ENCODE measurements at regions not wholly inside any gene's neighbourhood (a gene's known extent, or its start where the extent isn't known, plus 50 kb on each side); places are given as distances from the start of the nearest gene placed in this dataset.

DNA sequence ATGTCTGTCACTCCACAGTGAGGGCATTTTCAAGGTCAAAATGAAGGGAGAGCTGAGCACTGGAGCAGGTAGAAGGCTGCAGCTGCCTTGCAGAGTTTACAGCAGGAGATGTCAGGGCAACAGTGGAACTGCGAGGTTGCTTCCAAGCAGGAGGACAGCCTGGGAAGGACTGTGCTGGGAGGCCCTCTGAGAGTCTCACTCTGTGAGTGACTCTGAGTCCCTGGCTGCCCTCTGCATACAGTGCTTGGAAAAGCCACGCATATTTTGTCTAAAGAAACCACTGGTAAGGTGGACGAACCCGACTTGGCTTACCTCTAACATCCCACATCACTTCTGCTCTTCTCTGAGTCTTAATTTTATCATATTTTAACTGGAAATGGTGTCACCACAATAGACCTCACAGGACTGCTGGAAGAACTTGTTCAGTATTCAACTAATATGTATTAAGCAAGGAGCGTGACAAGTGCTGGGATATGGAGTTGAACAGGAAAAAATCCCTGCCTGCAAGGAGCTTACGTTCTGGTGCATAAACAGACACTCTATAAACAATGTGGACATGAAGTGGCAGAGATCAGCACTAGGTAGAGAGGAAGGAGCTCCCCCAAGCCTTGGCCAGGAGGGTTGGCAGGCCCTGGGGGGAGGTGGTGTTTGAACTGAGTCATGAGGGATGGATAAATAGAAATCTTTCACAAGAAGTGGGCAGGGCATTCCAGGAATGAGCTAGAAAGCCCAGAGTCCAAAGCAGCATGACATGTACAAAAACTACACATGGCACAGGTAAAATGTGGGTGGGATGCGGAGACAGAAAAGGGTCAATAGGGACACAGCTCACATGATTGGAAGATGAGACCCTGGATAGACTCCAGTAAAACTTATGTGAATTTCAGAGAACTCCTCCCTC lies 64.0 kb upstream of the FOXE1 start:
- no peaks in the 10 kb centered on the region for H3K36me3 ChIP-seq (ENCODE audit: control insufficient read depth, insufficient read depth, low read length)
- H3K4me1 ChIP-seq (ENCODE audit: control insufficient read depth, insufficient read depth, low read length), result no peaks in the 10 kb centered on the region
- no peak overlapping the region for H3K27ac ChIP-seq (ENCODE audit: low read length)
- no peaks in the 10 kb centered on the region for H3K27me3 ChIP-seq (ENCODE audit: control insufficient read depth, insufficient read depth, low read length)
- Mint-ChIP-seq H3K4me3 (no peak overlapping the region), H3K36me3 (no peaks in the 10 kb centered on the region), H3K9me3 (no peaks in the 10 kb centered on the region), H3K27me3 (ENCODE audit: low read depth in 2 of 2) (peaks cover 9 to 15% of the 10 kb centered on the region in 2 donors), H3K4me1 (no peaks in the 10 kb centered on the region), H3K27ac (no peak overlapping the region)
- TF ChIP-seq, protein P1, sequence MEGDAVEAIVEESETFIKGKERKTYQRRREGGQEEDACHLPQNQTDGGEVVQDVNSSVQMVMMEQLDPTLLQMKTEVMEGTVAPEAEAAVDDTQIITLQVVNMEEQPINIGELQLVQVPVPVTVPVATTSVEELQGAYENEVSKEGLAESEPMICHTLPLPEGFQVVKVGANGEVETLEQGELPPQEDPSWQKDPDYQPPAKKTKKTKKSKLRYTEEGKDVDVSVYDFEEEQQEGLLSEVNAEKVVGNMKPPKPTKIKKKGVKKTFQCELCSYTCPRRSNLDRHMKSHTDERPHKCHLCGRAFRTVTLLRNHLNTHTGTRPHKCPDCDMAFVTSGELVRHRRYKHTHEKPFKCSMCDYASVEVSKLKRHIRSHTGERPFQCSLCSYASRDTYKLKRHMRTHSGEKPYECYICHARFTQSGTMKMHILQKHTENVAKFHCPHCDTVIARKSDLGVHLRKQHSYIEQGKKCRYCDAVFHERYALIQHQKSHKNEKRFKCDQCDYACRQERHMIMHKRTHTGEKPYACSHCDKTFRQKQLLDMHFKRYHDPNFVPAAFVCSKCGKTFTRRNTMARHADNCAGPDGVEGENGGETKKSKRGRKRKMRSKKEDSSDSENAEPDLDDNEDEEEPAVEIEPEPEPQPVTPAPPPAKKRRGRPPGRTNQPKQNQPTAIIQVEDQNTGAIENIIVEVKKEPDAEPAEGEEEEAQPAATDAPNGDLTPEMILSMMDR (IDR thresholded peaks at IDR 0.05), result no peak
- intact Hi-C loops (cut with micrococcal nuclease), result no loop called here
- H3K9me3 ChIP-seq (ENCODE audit: control insufficient read depth, insufficient read depth, low read length), result no peaks in the 10 kb centered on the region
- H3K4me3 ChIP-seq (ENCODE audit: low read length), result no peak overlapping the region
- no peak for DNase-seq
- no peak for ATAC-seq
- WGBS (ENCODE audit: insufficient coverage), result 88% methylated on average over 7 of the region's 7 CpGs

DNA sequence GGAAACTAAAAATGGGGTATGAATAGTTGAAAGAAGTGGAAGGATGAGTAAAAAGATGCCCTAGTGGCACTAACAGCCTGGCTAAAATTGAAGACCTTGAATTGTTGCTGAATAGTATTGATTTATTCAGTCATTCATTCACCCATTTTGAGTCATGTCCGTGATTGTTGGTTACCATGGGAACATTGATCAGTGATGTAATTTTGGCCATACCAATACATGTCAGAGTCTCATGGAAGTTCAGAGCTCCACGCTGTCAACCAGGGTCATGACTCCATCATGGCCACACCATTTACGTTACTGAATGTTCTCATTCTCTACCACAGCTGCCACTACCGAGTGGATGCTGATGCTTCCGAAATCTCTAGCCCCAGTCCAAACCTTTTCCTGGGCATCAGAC lies 62.5 kb upstream of the FOXE1 start:
- Mint-ChIP-seq H3K27ac (no peak overlapping the region), H3K4me3 (no peak overlapping the region), H3K9me3 (no peaks in the 10 kb centered on the region), H3K36me3 (no peaks in the 10 kb centered on the region), H3K27me3 (ENCODE audit: low read depth in 2 of 2) (peaks cover 7 to 15% of the 10 kb centered on the region in 2 donors), H3K4me1 (no peaks in the 10 kb centered on the region)
- no peak overlapping the region for H3K4me3 ChIP-seq (ENCODE audit: low read length)
- no peaks in the 10 kb centered on the region for H3K27me3 ChIP-seq (ENCODE audit: control insufficient read depth, insufficient read depth, low read length)
- H3K36me3 ChIP-seq (ENCODE audit: control insufficient read depth, insufficient read depth, low read length), result no peaks in the 10 kb centered on the region
- no peak overlapping the region for H3K27ac ChIP-seq (ENCODE audit: low read length)
- WGBS (ENCODE audit: insufficient coverage), result 93% methylated on average over 5 of the region's 5 CpGs
- H3K9me3 ChIP-seq (ENCODE audit: control insufficient read depth, insufficient read depth, low read length), result no peaks in the 10 kb centered on the region
- TF ChIP-seq, protein P1 (IDR thresholded peaks at IDR 0.05), result no peak
- no peaks in the 10 kb centered on the region for H3K4me1 ChIP-seq (ENCODE audit: control insufficient read depth, insufficient read depth, low read length)
- ATAC-seq (no peak), DNase-seq (no peak)
- intact Hi-C loops (cut with micrococcal nuclease), result no loop called here

DNA sequence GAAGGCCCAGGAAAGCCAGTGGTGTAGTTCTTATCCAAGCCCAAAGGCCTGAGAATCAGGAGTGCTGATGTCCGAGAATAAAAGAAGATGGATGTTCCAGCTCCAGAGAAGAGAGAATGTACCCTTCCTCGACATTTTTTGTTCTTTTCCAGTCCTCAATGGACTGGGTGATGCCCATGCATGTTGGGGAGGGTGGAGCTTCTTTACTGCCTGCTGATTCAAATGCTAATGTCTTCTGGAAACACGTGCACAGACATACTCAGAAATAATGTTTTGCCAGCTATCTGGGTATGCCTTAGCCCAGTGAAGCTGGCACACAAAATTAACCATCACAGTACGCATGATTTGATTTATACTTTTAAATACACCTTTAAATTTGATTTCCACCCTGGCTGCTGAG lies 61.5 kb upstream of the FOXE1 start:
- Histone ChIP-seq H3K4me3 (ENCODE audit: low read length) (no peak overlapping the region), H3K4me1 (ENCODE audit: control insufficient read depth, insufficient read depth, low read length) (no peaks in the 10 kb centered on the region), H3K9me3 (ENCODE audit: control insufficient read depth, insufficient read depth, low read length) (no peaks in the 10 kb centered on the region), H3K27ac (ENCODE audit: low read length) (no peak overlapping the region), H3K27me3 (ENCODE audit: control insufficient read depth, insufficient read depth, low read length) (no peaks in the 10 kb centered on the region), H3K36me3 (ENCODE audit: control insufficient read depth, insufficient read depth, low read length) (no peaks in the 10 kb centered on the region)
- intact Hi-C loops (cut with micrococcal nuclease), result no loop called here
- Mint-ChIP-seq H3K36me3 (no peaks in the 10 kb centered on the region), H3K4me1 (no peaks in the 10 kb centered on the region), H3K9me3 (no peaks in the 10 kb centered on the region), H3K4me3 (no peak overlapping the region), H3K27ac (no peak overlapping the region), H3K27me3 (ENCODE audit: low read depth in 2 of 2) (peaks cover 4 to 15% of the 10 kb centered on the region in 2 donors)
- 68% methylated on average over 4 of the region's 4 CpGs for WGBS (ENCODE audit: insufficient coverage)
- no peak for DNase-seq
- TF ChIP-seq, protein P1 (IDR thresholded peaks at IDR 0.05), result no peak
- ATAC-seq, result no peak

DNA sequence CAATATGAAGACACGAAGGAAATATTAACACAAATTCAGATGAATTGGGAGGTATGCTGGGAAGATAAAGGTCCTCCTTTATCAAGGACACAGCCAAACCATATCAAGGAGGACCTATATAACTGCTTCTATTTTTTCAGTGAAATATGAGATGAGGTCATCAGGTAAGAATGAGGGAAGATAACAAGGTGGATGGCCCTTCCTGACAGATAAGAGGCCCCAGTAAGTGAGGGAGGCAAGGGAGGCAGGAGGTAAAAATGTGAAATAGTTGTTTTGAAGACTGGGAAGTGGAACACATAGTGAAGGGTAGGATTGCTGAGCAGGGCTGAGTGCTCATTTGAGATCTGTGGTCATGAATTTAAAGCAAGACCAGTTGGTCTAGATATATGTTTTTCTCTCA lies 60.0 kb upstream of the FOXE1 start:
- ATAC-seq, result no peak
- no peaks in the 10 kb centered on the region for H3K9me3 ChIP-seq (ENCODE audit: control insufficient read depth, insufficient read depth, low read length)
- no peaks in the 10 kb centered on the region for H3K4me1 ChIP-seq (ENCODE audit: control insufficient read depth, insufficient read depth, low read length)
- TF ChIP-seq, protein P1 (IDR thresholded peaks at IDR 0.05), result no peak
- H3K4me3 ChIP-seq (ENCODE audit: low read length), result no peak overlapping the region
- intact Hi-C loops (cut with micrococcal nuclease), result no loop called here
- H3K9me3 Mint-ChIP-seq, result no peaks in the 10 kb centered on the region
- no CpG with 5 or more reads among the region's 1 CpG for WGBS (ENCODE audit: insufficient coverage)
- no peak overlapping the region for H3K27ac ChIP-seq (ENCODE audit: low read length)
- no peaks in the 10 kb centered on the region for H3K36me3 ChIP-seq (ENCODE audit: control insufficient read depth, insufficient read depth, low read length)
- H3K27ac Mint-ChIP-seq, result no peak overlapping the region
- H3K4me3 Mint-ChIP-seq, result no peak overlapping the region
- no peak for DNase-seq
- no peaks in the 10 kb centered on the region for H3K27me3 ChIP-seq (ENCODE audit: control insufficient read depth, insufficient read depth, low read length)
- H3K27me3 Mint-ChIP-seq (ENCODE audit: low read depth in 2 of 2), result peaks cover 4 to 8% of the 10 kb centered on the region in 2 donors
- no peaks in the 10 kb centered on the region for H3K36me3 Mint-ChIP-seq
- no peaks in the 10 kb centered on the region for H3K4me1 Mint-ChIP-seq

All from natural killer cell (primary cell).